DOHH2 (cell line): ENCODE measurements at regions not wholly inside any gene's neighbourhood (a gene's known extent, or its start where the extent isn't known, plus 50 kb on each side); places are given as distances from the start of the nearest gene placed in this dataset.

Source experiments
- H3F3A ChIP-seq: fragments of 200-600 bp; sonication (generic), shearing (Covaris generic); 2 replicates; pipeline ENCODE4 v1.6.0; 2016; ENCODE audit warnings: antibody characterized with exemption, mild to moderate bottlenecking; ENCODE audit not compliant: control insufficient read depth, insufficient read depth
- H3K27ac ChIP-seq: fragments of 200-600 bp; sonication (generic); 2 replicates; pipeline ENCODE4 v1.5.1; 2014; ENCODE audit warnings: low read depth, mild to moderate bottlenecking, low read length, moderate library complexity
- H3K27me3 ChIP-seq: fragments of 200-600 bp; sonication (generic); 2 replicates; pipeline ENCODE4 v1.6.1; 2014; ENCODE audit warnings: mild to moderate bottlenecking, low read length, mixed read lengths; ENCODE audit not compliant: control insufficient read depth
- H3K36me3 ChIP-seq: fragments of 200-600 bp; sonication (generic); 2 replicates; pipeline ENCODE4 v1.6.1; 2014; ENCODE audit warnings: mild to moderate bottlenecking, low read length, moderate library complexity, mixed read lengths; ENCODE audit not compliant: control insufficient read depth
- H3K4me1 ChIP-seq: fragments of 200-600 bp; sonication (generic); 2 replicates; pipeline ENCODE4 v1.6.1; 2014; ENCODE audit warnings: mild to moderate bottlenecking, low read length, mixed read lengths; ENCODE audit not compliant: control insufficient read depth
- H3K4me2 ChIP-seq: fragments of 200-600 bp; sonication (generic); 2 replicates; pipeline ENCODE4 v1.6.0; 2014; ENCODE audit warnings: mild to moderate bottlenecking, low read length, moderate library complexity
- H3K4me3 ChIP-seq: fragments of 200-600 bp; sonication (generic); 2 replicates; pipeline ENCODE4 v1.5.1; 2014; ENCODE audit warnings: mild to moderate bottlenecking, low read length, mixed read lengths
- H3K79me2 ChIP-seq: fragments of 200-600 bp; sonication (generic); 2 replicates; pipeline ENCODE4 v1.6.1; 2014; ENCODE audit warnings: mild to moderate bottlenecking, low read length, mixed read lengths; ENCODE audit not compliant: control insufficient read depth
- H3K9me2 ChIP-seq: fragments of 200-600 bp; sonication (generic); replicated peaks from 2 replicates; pipeline ENCODE4 v1.6.1; 2014; ENCODE audit warnings: mild to moderate bottlenecking, low read length, mixed read lengths; ENCODE audit not compliant: control insufficient read depth
- H3K9me3 ChIP-seq: fragments of 200-600 bp; sonication (generic); 2 replicates; pipeline ENCODE4 v1.6.1; 2014; ENCODE audit warnings: antibody characterized with exemption, low read length, mixed read lengths; ENCODE audit not compliant: control insufficient read depth, insufficient read depth
- H4K20me1 ChIP-seq: fragments of 200-600 bp; sonication (generic); 2 replicates; pipeline ENCODE4 v1.6.0; 2014; ENCODE audit warnings: low read depth, mild to moderate bottlenecking, antibody characterized with exemption, low read length, moderate library complexity; ENCODE audit not compliant: control insufficient read depth, insufficient read depth
- EZH2phosphoT487 ChIP-seq: fragments of 200-600 bp; sonication (generic); IDR thresholded peaks from 2 replicates; pipeline ENCODE4 v1.6.1; 2017; ENCODE audit warnings: borderline replicate concordance, mild to moderate bottlenecking, antibody characterized with exemption, low read length, moderate library complexity, mixed read lengths
- TF ChIP-seq, protein P1 (sequence below): fragments of 200-600 bp; sonication (generic); IDR thresholded peaks from one replicate; pipeline ENCODE4 v1.5.1; 2014; ENCODE audit warnings: antibody characterized with exemption, mild to moderate bottlenecking, low read depth, low read length; ENCODE audit not compliant: poor library complexity, severe bottlenecking

DNA sequence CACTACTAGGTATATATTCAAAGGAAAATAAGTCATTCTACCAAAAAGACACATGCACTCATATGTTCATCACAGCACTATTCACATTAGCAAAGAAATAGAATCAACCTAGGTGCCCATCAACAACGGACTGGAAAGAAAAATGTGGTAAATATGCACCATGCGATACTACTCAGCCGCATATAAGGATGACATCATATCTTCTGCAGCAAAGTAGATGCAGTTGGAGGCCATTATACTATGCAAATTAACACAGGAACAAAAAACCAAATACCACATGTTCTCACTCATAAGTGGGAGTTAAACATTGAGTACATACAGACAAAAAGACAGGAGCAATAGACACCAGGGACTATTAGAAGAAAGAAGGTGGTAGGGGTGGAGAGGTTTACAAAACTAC lies 412.1 kb upstream of the CWC22 start:
- Histone ChIP-seq H3K4me3 (no peak overlapping the region), H3K27ac (no peak overlapping the region), H3K4me1 (no peaks in the 10 kb centered on the region), H3K27me3 (no peaks in the 10 kb centered on the region), H4K20me1 (no peaks in the 10 kb centered on the region), H3F3A (no peaks in the 10 kb centered on the region), H3K4me2 (no peak overlapping the region), H3K9me2 (no peaks in the 10 kb centered on the region), H3K9me3 (no peaks in the 10 kb centered on the region), H3K79me2 (no peaks in the 10 kb centered on the region), H3K36me3 (no peaks in the 10 kb centered on the region)
- no peak for TF ChIP-seq EZH2phosphoT487
- TF ChIP-seq, protein P1, sequence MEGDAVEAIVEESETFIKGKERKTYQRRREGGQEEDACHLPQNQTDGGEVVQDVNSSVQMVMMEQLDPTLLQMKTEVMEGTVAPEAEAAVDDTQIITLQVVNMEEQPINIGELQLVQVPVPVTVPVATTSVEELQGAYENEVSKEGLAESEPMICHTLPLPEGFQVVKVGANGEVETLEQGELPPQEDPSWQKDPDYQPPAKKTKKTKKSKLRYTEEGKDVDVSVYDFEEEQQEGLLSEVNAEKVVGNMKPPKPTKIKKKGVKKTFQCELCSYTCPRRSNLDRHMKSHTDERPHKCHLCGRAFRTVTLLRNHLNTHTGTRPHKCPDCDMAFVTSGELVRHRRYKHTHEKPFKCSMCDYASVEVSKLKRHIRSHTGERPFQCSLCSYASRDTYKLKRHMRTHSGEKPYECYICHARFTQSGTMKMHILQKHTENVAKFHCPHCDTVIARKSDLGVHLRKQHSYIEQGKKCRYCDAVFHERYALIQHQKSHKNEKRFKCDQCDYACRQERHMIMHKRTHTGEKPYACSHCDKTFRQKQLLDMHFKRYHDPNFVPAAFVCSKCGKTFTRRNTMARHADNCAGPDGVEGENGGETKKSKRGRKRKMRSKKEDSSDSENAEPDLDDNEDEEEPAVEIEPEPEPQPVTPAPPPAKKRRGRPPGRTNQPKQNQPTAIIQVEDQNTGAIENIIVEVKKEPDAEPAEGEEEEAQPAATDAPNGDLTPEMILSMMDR = no peak

GRCh38 chr2:180416627-180417026 lies 409.5 kb upstream of the CWC22 start:
- Histone ChIP-seq H3K36me3 (no peaks in the 10 kb centered on the region), H3K4me3 (no peak overlapping the region), H3K9me3 (no peaks in the 10 kb centered on the region), H3K27ac (no peak overlapping the region), H4K20me1 (no peaks in the 10 kb centered on the region), H3K4me2 (no peak overlapping the region), H3K27me3 (no peaks in the 10 kb centered on the region), H3F3A (no peaks in the 10 kb centered on the region), H3K4me1 (no peaks in the 10 kb centered on the region), H3K9me2 (no peaks in the 10 kb centered on the region), H3K79me2 (no peaks in the 10 kb centered on the region)
- TF ChIP-seq, protein P1 = no peak
- TF ChIP-seq EZH2phosphoT487 = no peak

DNA sequence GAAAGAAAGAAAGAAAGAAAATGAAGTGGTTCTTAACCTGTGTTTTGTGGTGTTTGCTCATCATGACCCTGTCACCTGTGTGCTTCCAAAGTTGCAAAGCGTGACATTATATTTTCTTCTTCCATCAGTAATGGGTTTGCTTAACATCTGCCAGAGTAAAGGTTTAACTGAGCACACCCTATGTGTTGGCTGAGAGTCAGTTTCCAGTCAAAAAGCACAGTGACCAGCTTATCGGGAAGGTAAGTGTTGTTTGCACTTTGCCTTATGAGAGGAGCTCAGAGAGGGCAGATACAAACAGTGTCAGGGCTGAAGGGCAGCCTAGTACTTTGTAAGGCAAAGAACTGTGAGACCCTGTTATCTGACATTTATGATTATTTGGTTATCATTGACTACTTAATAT lies 406.2 kb upstream of the CWC22 start:
- Histone ChIP-seq H3K79me2 (no peaks in the 10 kb centered on the region), H3K9me3 (no peaks in the 10 kb centered on the region), H3K36me3 (no peaks in the 10 kb centered on the region), H3K4me3 (no peak overlapping the region), H3K4me1 (no peaks in the 10 kb centered on the region), H3K4me2 (no peak overlapping the region), H4K20me1 (no peaks in the 10 kb centered on the region), H3K27ac (no peak overlapping the region), H3K9me2 (no peaks in the 10 kb centered on the region), H3K27me3 (no peaks in the 10 kb centered on the region), H3F3A (no peaks in the 10 kb centered on the region)
- TF ChIP-seq, protein P1 = no peak
- TF ChIP-seq EZH2phosphoT487 = no peak

DNA sequence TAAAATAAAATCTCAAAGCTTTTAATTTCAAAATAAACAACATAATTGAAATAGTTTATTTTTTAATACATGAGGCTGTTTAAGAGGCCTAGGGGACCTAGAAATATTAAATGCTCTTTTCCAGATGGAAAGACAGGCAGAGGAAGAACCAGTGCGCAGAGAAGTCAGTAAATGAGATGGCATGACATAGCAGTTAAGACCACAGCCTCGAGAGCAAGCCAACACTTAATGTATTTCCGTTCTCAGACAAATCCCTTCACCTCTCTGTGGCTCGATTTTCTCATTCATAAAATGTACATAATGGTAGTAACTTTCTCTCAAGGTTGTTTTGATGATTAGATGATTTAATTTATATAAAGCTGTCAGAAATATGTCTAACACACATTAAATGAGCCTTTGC lies 405.1 kb upstream of the CWC22 start:
- Histone ChIP-seq H3K4me1 (no peaks in the 10 kb centered on the region), H3K27ac (no peak overlapping the region), H3K4me2 (no peak overlapping the region), H3K27me3 (no peaks in the 10 kb centered on the region), H3K9me2 (no peaks in the 10 kb centered on the region), H3K9me3 (no peaks in the 10 kb centered on the region), H3K79me2 (no peaks in the 10 kb centered on the region), H3K36me3 (no peaks in the 10 kb centered on the region), H3K4me3 (no peak overlapping the region), H3F3A (no peaks in the 10 kb centered on the region), H4K20me1 (no peaks in the 10 kb centered on the region)
- TF ChIP-seq, protein P1 = no peak
- no peak for TF ChIP-seq EZH2phosphoT487
